ENCODE measurements at regions not wholly inside any gene's neighbourhood (a gene's known extent, or its start where the extent isn't known, plus 50 kb on each side); places are given as distances from the start of the nearest gene placed in this dataset.

GRCh38 chr15:97563516-97563915 lies 397.0 kb upstream of the ARRDC4 start:
- no peak for TF ChIP-seq CTCF (IDR thresholded peaks at IDR 0.05; ENCODE audit: low read depth, low read length)

DNA sequence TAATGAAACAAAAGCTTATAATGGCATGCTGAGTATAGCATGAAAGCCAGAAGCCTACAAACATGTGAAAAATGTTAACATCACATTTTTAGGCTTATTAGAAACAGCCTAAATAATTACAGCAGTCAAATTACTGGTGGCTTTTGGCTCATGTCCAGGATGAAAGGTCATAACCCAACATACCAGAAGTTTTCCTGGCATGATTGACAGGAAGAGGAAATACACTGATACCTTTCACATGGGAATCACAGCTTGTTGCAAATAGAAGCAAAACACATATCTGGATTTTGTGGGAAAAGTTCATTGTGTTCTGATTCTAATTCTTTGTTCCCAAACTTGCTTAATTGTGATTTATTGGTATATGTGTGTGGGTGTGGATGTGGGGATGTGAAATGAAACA lies 393.5 kb upstream of the ARRDC4 start:
- TF ChIP-seq CTCF (IDR thresholded peaks at IDR 0.05; ENCODE audit: low read depth, low read length): no peak

More at GRCh38 chr15:97563516-97563915, 397.0 kb upstream of the ARRDC4 start:
- H3K4me3 ChIP-seq (ENCODE audit: low read depth, low read length): no peak overlapping the region

DNA sequence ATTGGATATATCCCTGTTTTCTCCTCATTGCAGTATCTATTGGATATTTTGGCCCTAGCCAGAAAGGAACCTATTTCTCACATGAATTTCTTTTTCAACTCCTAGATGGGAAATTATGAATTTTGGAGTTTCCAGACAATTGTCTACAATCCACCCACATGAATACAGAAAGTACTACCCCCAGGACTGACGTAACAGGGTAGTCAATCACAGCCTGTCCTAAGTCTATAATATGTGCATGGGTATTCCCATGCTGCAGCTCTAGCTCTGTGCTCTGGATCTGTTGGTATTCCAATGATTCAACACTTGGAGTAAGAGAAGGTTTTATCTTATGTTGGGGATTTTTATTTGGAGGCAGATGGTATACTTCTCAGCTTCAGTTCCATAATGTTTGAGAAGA lies 393.1 kb upstream of the ARRDC4 start:
- no peak for TF ChIP-seq CTCF (IDR thresholded peaks at IDR 0.05; ENCODE audit: low read depth, low read length)
- no peak overlapping the region for H3K4me3 ChIP-seq (ENCODE audit: low read depth, low read length)

More for the DNA sequence above, 393.5 kb upstream of the ARRDC4 start:
- no peak overlapping the region for H3K4me3 ChIP-seq (ENCODE audit: low read depth, low read length)

DNA sequence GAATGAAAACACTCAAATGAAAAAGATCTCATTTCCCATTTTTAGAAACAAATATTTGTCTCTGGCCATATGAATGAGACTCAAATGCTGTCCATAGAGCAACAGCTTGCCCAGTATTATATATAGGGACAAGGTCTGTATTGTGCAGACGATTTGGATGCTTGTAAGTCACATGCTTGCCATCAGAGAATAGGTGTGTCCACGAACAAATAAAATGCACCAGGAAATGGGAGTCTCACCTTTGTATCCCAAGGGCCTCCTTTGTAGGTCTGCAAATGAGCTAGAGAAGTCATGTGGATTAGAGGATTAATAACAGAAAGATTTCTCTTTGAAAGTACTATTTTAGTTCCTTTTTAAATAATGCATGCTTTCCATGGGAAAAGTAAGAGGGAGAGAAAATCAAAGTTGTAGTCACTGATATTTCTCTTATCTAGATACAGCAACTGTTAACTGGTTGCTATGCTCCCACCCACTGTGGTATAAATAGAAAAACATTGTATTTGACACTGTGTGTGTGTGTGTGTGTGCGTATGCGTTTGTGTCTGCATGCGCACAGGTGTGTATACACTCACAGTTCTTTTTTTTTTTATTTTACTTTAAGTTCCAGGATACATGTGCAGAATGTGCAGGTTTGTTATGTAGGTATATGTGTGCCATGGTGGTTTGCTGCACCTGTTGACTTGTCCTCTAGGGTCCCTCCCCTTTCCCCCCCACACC lies 383.4 kb upstream of the ARRDC4 start:
- no peak overlapping the region for H3K4me3 ChIP-seq (ENCODE audit: low read depth, low read length)
- no peak for TF ChIP-seq CTCF (IDR thresholded peaks at IDR 0.05; ENCODE audit: low read depth, low read length)

GRCh38 chr15:97585408-97585807 lies 375.1 kb upstream of the ARRDC4 start:
- TF ChIP-seq CTCF (IDR thresholded peaks at IDR 0.05; ENCODE audit: low read depth, low read length): no peak
- H3K4me3 ChIP-seq (ENCODE audit: low read depth, low read length): no peak overlapping the region

DNA sequence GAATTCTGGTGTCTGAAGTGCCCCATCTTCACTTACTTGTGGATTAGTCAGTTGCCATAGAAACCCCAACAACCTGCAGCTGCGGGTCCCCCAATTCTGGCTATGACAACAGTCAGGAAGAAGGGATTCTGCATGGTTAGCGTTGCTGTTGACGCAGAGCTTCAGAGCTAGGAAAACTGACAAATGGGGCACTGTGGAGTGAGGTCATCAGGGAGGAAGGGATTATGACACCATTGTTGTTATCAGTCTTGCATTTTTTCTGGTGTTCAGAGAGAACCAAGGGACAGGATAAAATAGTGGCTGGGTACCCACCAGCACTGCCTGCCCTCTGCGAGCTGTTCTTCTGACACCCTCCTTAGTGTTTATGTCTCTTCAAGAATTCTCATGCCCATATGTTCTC lies 367.7 kb upstream of the ARRDC4 start:
- no peak for TF ChIP-seq CTCF (IDR thresholded peaks at IDR 0.05; ENCODE audit: low read depth, low read length)
- H3K4me3 ChIP-seq (ENCODE audit: low read depth, low read length): no peak overlapping the region

- TF ChIP-seq CTCF (IDR thresholded peaks at IDR 0.05; ENCODE audit: low read depth, low read length): no peak
- H3K4me3 ChIP-seq (ENCODE audit: low read depth, low read length): no peak overlapping the region
Measured at GRCh38 chr15:97597801-97598200, 362.7 kb upstream of the ARRDC4 start.

Data from WI38 (cell line).